ENCODE measurements at regions not wholly inside any gene's neighbourhood (a gene's known extent, or its start where the extent isn't known, plus 50 kb on each side); places are given as distances from the start of the nearest gene placed in this dataset.

DNA sequence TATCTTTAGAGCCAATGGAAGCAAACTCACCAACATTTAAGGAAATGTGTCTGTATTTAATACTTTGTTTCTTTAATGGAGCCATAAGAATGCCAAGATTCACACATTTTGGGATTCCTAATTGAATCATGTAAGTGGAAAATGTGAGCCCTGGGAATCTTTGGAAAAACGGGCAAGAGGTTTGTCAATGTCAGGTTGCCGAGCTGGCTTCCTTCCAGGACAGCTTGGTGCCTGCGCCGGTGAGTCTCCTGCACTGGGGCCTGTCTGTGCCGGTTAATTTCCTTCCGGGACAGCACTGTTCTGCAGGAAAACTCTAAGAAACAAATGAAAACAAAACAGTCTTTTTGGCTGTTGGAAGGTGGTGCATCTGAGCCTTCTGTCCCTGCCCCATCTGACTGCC is 210.6 kb downstream of the HAPSTR1 start:
- TF ChIP-seq EP300 (IDR thresholded peaks at IDR 0.05; ENCODE audit: low read depth): no peak
- no peak for TF ChIP-seq POLR2AphosphoS5 (IDR thresholded peaks at IDR 0.05)
- TF ChIP-seq, protein P1, sequence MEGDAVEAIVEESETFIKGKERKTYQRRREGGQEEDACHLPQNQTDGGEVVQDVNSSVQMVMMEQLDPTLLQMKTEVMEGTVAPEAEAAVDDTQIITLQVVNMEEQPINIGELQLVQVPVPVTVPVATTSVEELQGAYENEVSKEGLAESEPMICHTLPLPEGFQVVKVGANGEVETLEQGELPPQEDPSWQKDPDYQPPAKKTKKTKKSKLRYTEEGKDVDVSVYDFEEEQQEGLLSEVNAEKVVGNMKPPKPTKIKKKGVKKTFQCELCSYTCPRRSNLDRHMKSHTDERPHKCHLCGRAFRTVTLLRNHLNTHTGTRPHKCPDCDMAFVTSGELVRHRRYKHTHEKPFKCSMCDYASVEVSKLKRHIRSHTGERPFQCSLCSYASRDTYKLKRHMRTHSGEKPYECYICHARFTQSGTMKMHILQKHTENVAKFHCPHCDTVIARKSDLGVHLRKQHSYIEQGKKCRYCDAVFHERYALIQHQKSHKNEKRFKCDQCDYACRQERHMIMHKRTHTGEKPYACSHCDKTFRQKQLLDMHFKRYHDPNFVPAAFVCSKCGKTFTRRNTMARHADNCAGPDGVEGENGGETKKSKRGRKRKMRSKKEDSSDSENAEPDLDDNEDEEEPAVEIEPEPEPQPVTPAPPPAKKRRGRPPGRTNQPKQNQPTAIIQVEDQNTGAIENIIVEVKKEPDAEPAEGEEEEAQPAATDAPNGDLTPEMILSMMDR (IDR thresholded peaks at IDR 0.05): no peak
- TF ChIP-seq POLR2A (IDR thresholded peaks at IDR 0.05): no peak
- peak; percentile 58 for DNase-seq
- in situ Hi-C loops (cut with MboI; ENCODE audit: low pct_ligation_motif_present in 1 of 4, low pct_unique_long_range_greater_than_20kb in 1 of 4, low sequenced_read_pairs in 3 of 4) (no loop called here), intact Hi-C loops (cut with DNase I; ENCODE audit: low total_unique reads) (no loop called here)
- Histone ChIP-seq H3K4me3 (no peak overlapping the region), H3K27me3 (no peaks in the 10 kb centered on the region), H3K9me3 (no peaks in the 10 kb centered on the region), H3K27ac (no peak overlapping the region), H3K4me1 (peaks cover 0 to 11% (median 4%) of the 10 kb centered on the region in 4 donors), H3K36me3 (no peaks in the 10 kb centered on the region)
- 33 to 46% methylated on average over 6 of the region's 6 CpGs for WGBS, 2 donors (ENCODE audit: low coverage in 1 of 2)

DNA sequence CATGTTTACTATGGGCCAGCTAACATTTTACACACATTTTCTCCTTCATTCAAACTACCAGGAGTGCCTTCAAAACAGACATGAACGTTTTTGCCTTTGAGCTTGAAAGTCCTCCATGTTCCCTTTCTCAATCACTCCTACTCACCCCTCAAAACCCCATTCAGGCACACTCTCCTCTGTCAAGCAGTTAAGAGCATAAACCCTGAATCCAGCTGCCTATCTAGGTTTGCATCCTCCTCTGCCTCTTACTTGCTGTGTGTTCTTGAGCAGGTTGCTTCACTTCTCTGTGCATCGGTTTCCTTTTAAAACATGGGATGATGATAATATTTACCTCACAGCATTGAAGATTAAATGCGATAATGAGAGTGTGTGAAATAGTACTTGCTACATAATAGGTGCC is 215.3 kb downstream of the HAPSTR1 start:
- intact Hi-C loops (cut with DNase I; ENCODE audit: low total_unique reads) (no loop called here), in situ Hi-C loops (cut with MboI; ENCODE audit: low pct_ligation_motif_present in 1 of 4, low pct_unique_long_range_greater_than_20kb in 1 of 4, low sequenced_read_pairs in 3 of 4) (no loop called here)
- H3K36me3 ChIP-seq: no peaks in the 10 kb centered on the region
- TF ChIP-seq POLR2AphosphoS5 (IDR thresholded peaks at IDR 0.05): no peak
- TF ChIP-seq, protein P1 (IDR thresholded peaks at IDR 0.05): no peak
- TF ChIP-seq POLR2A (IDR thresholded peaks at IDR 0.05): no peak
- no peak for TF ChIP-seq EP300 (IDR thresholded peaks at IDR 0.05; ENCODE audit: low read depth)
- H3K9me3 ChIP-seq: no peaks in the 10 kb centered on the region
- H3K4me1 ChIP-seq: peaks cover 6 to 53% (median 35%) of the 10 kb centered on the region in 4 donors
- H3K4me3 ChIP-seq: no peak overlapping the region
- WGBS, 2 donors (ENCODE audit: low coverage in 1 of 2): 41 to 81% methylated on average over 2 to 3 of the region's 3 CpGs
- H3K27ac ChIP-seq: peak overlapping the region in 3 of 4 donors; percentile 75 to 84 (median 77)
- DNase-seq: no peak
- no peaks in the 10 kb centered on the region for H3K27me3 ChIP-seq

GRCh38 chr16:9307446-9307845 is 216.0 kb downstream of the HAPSTR1 start:
- TF ChIP-seq POLR2AphosphoS5 (IDR thresholded peaks at IDR 0.05): no peak
- TF ChIP-seq, protein P1 (IDR thresholded peaks at IDR 0.05): no peak
- TF ChIP-seq POLR2A (IDR thresholded peaks at IDR 0.05): no peak
- no peak for TF ChIP-seq EP300 (IDR thresholded peaks at IDR 0.05; ENCODE audit: low read depth)
- DNase-seq: peak; percentile 20
- in situ Hi-C loops (cut with MboI; ENCODE audit: low pct_ligation_motif_present in 1 of 4, low pct_unique_long_range_greater_than_20kb in 1 of 4, low sequenced_read_pairs in 3 of 4) (no loop called here), intact Hi-C loops (cut with DNase I; ENCODE audit: low total_unique reads) (no loop called here)
- no peak overlapping the region for H3K4me3 ChIP-seq
- no peaks in the 10 kb centered on the region for H3K27me3 ChIP-seq
- H3K4me1 ChIP-seq: peaks cover 6 to 49% (median 32%) of the 10 kb centered on the region in 4 donors
- 25 to 50% methylated on average over 2 to 4 of the region's 4 CpGs for WGBS, 2 donors (ENCODE audit: low coverage in 1 of 2)
- peak overlapping the region; percentile 75 to 84 (median 78) for H3K27ac ChIP-seq
- no peaks in the 10 kb centered on the region for H3K36me3 ChIP-seq
- no peaks in the 10 kb centered on the region for H3K9me3 ChIP-seq

GRCh38 chr16:9308356-9308801 is 216.9 kb downstream of the HAPSTR1 start:
- in situ Hi-C loops (cut with MboI; ENCODE audit: low pct_ligation_motif_present in 1 of 4, low pct_unique_long_range_greater_than_20kb in 1 of 4, low sequenced_read_pairs in 3 of 4) (no loop called here), intact Hi-C loops (cut with DNase I; ENCODE audit: low total_unique reads) (no loop called here)
- Histone ChIP-seq H3K9me3 (no peaks in the 10 kb centered on the region), H3K27me3 (no peaks in the 10 kb centered on the region), H3K36me3 (no peaks in the 10 kb centered on the region), H3K4me3 (no peak overlapping the region), H3K27ac (peak overlapping the region; percentile 75 to 84 (median 78)), H3K4me1 (peaks cover 6 to 48% (median 32%) of the 10 kb centered on the region in 4 donors)
- WGBS, 2 donors (ENCODE audit: low coverage in 1 of 2): 0 to 42% methylated on average over 2 to 8 of the region's 8 CpGs
- peak; percentile 74 for DNase-seq
- TF ChIP-seq, protein P1 (IDR thresholded peaks at IDR 0.05): no peak
- TF ChIP-seq EP300 (IDR thresholded peaks at IDR 0.05; ENCODE audit: low read depth): peak; percentile 9
- TF ChIP-seq POLR2AphosphoS5 (IDR thresholded peaks at IDR 0.05): peak in 2 of 3 donors; percentile 70 to 75
